CD14-positive monocyte (primary cell): ENCODE measurements at regions not wholly inside any gene's neighbourhood (a gene's known extent, or its start where the extent isn't known, plus 50 kb on each side); places are given as distances from the start of the nearest gene placed in this dataset.
A peak's percentile ranks its signal among the peaks of the same experiment; 100 is the strongest.

Source experiments
- DNase-seq, 3 donors: peaks; one replicate each; pipeline ENCODE4 v3.0.0-alpha.2; 2011 to 2022
- H2AFZ ChIP-seq: 2 replicates; pipeline ENCODE4 v1.6.0; 2012; ENCODE audit warnings: mild to moderate bottlenecking, low read depth, low read length, inconsistent platforms; ENCODE audit not compliant: insufficient read depth, poor library complexity, severe bottlenecking
- H3K27ac ChIP-seq, 2 donors: 1 replicate in 1 of 2; 2 replicates in 1 of 2; pipeline ENCODE4 v1.5.1; 2012 to 2013; ENCODE audit warnings: low read length in 2 of 2, control low read depth in 1 of 2, inconsistent platforms in 1 of 2, low read depth in 1 of 2, mild to moderate bottlenecking in 1 of 2
- H3K27me3 ChIP-seq, 2 donors: one replicate each; pipeline versions ENCODE4 v1.6.0 to v1.6.1; 2011 to 2013; ENCODE audit warnings: low read length in 2 of 2; ENCODE audit not compliant: control insufficient read depth in 2 of 2, insufficient read depth in 2 of 2
- H3K36me3 ChIP-seq, 2 donors: replicated peaks in 1 of 2; 1 replicate in 1 of 2; 2 replicates in 1 of 2; pipeline versions ENCODE4 v1.5.1 to v1.6.1; 2012 to 2013; ENCODE audit warnings: low read length in 2 of 2, control low read depth in 1 of 2, inconsistent platforms in 1 of 2, mild to moderate bottlenecking in 1 of 2; ENCODE audit not compliant: insufficient read depth in 2 of 2, control insufficient read depth in 1 of 2
- H3K4me1 ChIP-seq, 2 donors: 1 replicate in 1 of 2; 2 replicates in 1 of 2; pipeline versions ENCODE4 v1.5.1 to v1.6.1; 2012 to 2013; ENCODE audit warnings: low read length in 2 of 2, control low read depth in 1 of 2, inconsistent platforms in 1 of 2, mild to moderate bottlenecking in 1 of 2, moderate library complexity in 1 of 2; ENCODE audit not compliant: insufficient read depth in 2 of 2, control insufficient read depth in 1 of 2
- H3K4me2 ChIP-seq: replicated peaks from 2 replicates; pipeline ENCODE3; 2012; ENCODE audit warnings: low read length, moderate library complexity, mild to moderate bottlenecking; ENCODE audit not compliant: poor library complexity, severe bottlenecking; ENCODE audit errors: extremely low read depth
- H3K4me3 ChIP-seq, 3 experiments: fragments of 200-600 bp in 1 of 3; sonication (generic) in 1 of 3; replicated peaks in 1 of 3; 1 replicate in 2 of 3; 2 replicates in 1 of 3; pipeline ENCODE4 v1.5.1; 2011 to 2013; ENCODE audit warnings: low read length in 3 of 3, mild to moderate bottlenecking in 3 of 3, control low read depth in 2 of 3, low read depth in 2 of 3, inconsistent platforms in 1 of 3, moderate library complexity in 1 of 3
- H3K79me2 ChIP-seq: 2 replicates; pipeline ENCODE4 v1.6.0; 2012; ENCODE audit warnings: mild to moderate bottlenecking, control low read depth, inconsistent platforms, low read length, moderate library complexity; ENCODE audit not compliant: insufficient read depth
- H3K9ac ChIP-seq: 2 replicates; pipeline ENCODE4 v1.6.0; 2017; ENCODE audit warnings: low read length, mild to moderate bottlenecking; ENCODE audit not compliant: insufficient read depth, poor library complexity, severe bottlenecking
- H3K9me3 ChIP-seq, 2 donors: replicated peaks in 1 of 2; 1 replicate in 1 of 2; 2 replicates in 1 of 2; pipeline versions ENCODE4 v1.5.1 to v1.6.1; 2012 to 2013; ENCODE audit warnings: low read length in 2 of 2, control low read depth in 1 of 2; ENCODE audit not compliant: control insufficient read depth in 1 of 2, insufficient read depth in 1 of 2
- H4K20me1 ChIP-seq: 2 replicates; pipeline ENCODE4 v1.6.0; 2012; ENCODE audit warnings: mild to moderate bottlenecking, low read length, control low read depth, moderate library complexity; ENCODE audit not compliant: insufficient read depth
- H3K27ac Mint-ChIP-seq, 7 donors: one replicate each; pipeline ENCODE4 v1.8.0; 2020; ENCODE audit warnings: mild to moderate bottlenecking in 7 of 7, mixed read lengths in 7 of 7, moderate library complexity in 6 of 7, inconsistent platforms in 2 of 7
- H3K27me3 Mint-ChIP-seq, 3 donors: one replicate each; pipeline ENCODE4 v1.8.0; 2021 to 2022; ENCODE audit warnings: low read depth in 3 of 3, mild to moderate bottlenecking in 3 of 3, mixed read lengths in 3 of 3, moderate library complexity in 3 of 3, inconsistent platforms in 1 of 3
- H3K36me3 Mint-ChIP-seq, 2 donors: one replicate each; pipeline ENCODE4 v1.8.0; 2020; ENCODE audit warnings: mixed read lengths in 2 of 2, inconsistent platforms in 1 of 2, mild to moderate bottlenecking in 1 of 2
- H3K4me1 Mint-ChIP-seq: one replicate; pipeline ENCODE4 v1.8.0; 2020; ENCODE audit warnings: mild to moderate bottlenecking, mixed read lengths
- H3K4me3 Mint-ChIP-seq, 2 donors: one replicate each; pipeline ENCODE4 v1.8.0; 2020; ENCODE audit warnings: mild to moderate bottlenecking in 2 of 2, mixed read lengths in 2 of 2, moderate library complexity in 1 of 2
- H3K9me3 Mint-ChIP-seq, 7 donors: one replicate each; pipeline ENCODE4 v1.8.0; 2020 to 2022; ENCODE audit warnings: mixed read lengths in 7 of 7, mild to moderate bottlenecking in 6 of 7, moderate library complexity in 6 of 7, inconsistent platforms in 2 of 7
- CTCF ChIP-seq: fragments of 200-600 bp; IDR thresholded peaks from one replicate; pipeline ENCODE4 v1.8.0; 2022; ENCODE audit warnings: antibody characterized with exemption, mild to moderate bottlenecking
- WGBS: methylation state at CpG from one replicate; pipeline ENCODE4 v1.1.5; 2013; ENCODE audit warnings: missing lambda C conversion rate; ENCODE audit not compliant: insufficient coverage; 5-methylcytosine and 5-hydroxymethylcytosine counted together
- intact Hi-C, 2 donors: fragments of 100-400 bp; cut with micrococcal nuclease; formaldehyde crosslinking; loops; one replicate each; pipeline versions ENCODE4 v1.15.0 to v1.15.1; 2023

GRCh38 chr2:52383541-52383940 lies 1351.6 kb upstream of the NRXN1 start:
- H3K4me1 ChIP-seq, result no peaks in the 10 kb centered on the region
- intact Hi-C loops, result no loop called here
- no peak overlapping the region for H3K4me2 ChIP-seq
- TF ChIP-seq CTCF, result no peak
- Mint-ChIP-seq H3K27me3 (peaks cover 0 to 2% (median 1%) of the 10 kb centered on the region in 3 donors), H3K4me3 (no peak overlapping the region), H3K27ac (peak overlapping the region in 1 of 7 donors; percentile 52), H3K4me1 (no peaks in the 10 kb centered on the region), H3K36me3 (no peaks in the 10 kb centered on the region), H3K9me3 (peaks cover 0 to 11% (median 4%) of the 10 kb centered on the region in 7 donors)
- H2AFZ ChIP-seq, result no peak overlapping the region
- H4K20me1 ChIP-seq, result no peaks in the 10 kb centered on the region
- H3K36me3 ChIP-seq, result no peaks in the 10 kb centered on the region
- WGBS, result 88% methylated on average over 1 of the region's 2 CpGs
- no peak overlapping the region for H3K9ac ChIP-seq
- H3K27me3 ChIP-seq, result no peaks in the 10 kb centered on the region
- H3K9me3 ChIP-seq, result peaks cover 10 to 12% of the 10 kb centered on the region in 2 donors
- no peak overlapping the region for H3K4me3 ChIP-seq
- no peak overlapping the region for H3K27ac ChIP-seq
- no peaks in the 10 kb centered on the region for H3K79me2 ChIP-seq
- no peak for DNase-seq

GRCh38 chr2:52369178-52369577 lies 1337.2 kb upstream of the NRXN1 start:
- no peak overlapping the region for H2AFZ ChIP-seq
- H3K9me3 Mint-ChIP-seq, result peaks cover 0 to 7% (median 2%) of the 10 kb centered on the region in 7 donors
- peaks cover 0 to 7% of the 10 kb centered on the region in 2 donors for H3K9me3 ChIP-seq
- no peaks in the 10 kb centered on the region for H3K36me3 ChIP-seq
- H3K4me1 Mint-ChIP-seq, result no peaks in the 10 kb centered on the region
- no peak overlapping the region for H3K9ac ChIP-seq
- intact Hi-C loops, result no loop called here
- no CpG with 5 or more reads among the region's 2 CpGs for WGBS
- no peak for TF ChIP-seq CTCF
- H3K79me2 ChIP-seq, result no peaks in the 10 kb centered on the region
- H3K27me3 Mint-ChIP-seq, result peaks cover 0 to 1% (median 0%) of the 10 kb centered on the region in 3 donors
- DNase-seq, result no peak
- no peak overlapping the region for H3K27ac Mint-ChIP-seq
- no peak overlapping the region for H3K27ac ChIP-seq
- H3K4me3 ChIP-seq, result no peak overlapping the region
- H3K36me3 Mint-ChIP-seq, result no peaks in the 10 kb centered on the region
- no peak overlapping the region for H3K4me3 Mint-ChIP-seq
- no peak overlapping the region for H3K4me2 ChIP-seq
- no peaks in the 10 kb centered on the region for H3K27me3 ChIP-seq
- no peaks in the 10 kb centered on the region for H4K20me1 ChIP-seq
- H3K4me1 ChIP-seq, result no peaks in the 10 kb centered on the region
